GM19467 (cell line): ENCODE measurements at regions not wholly inside any gene's neighbourhood (a gene's known extent, or its start where the extent isn't known, plus 50 kb on each side); places are given as distances from the start of the nearest gene placed in this dataset.

Experiments
- ATAC-seq: cut with Tn5 transposase; IDR thresholded peaks from one replicate; pipeline ENCODE4 v1.9.1; 2021; ENCODE audit warnings: mild to moderate bottlenecking, moderate library complexity; ENCODE audit not compliant: unreplicated experiment

GRCh38 chr4:171759274-171759673 is 53.9 kb upstream of the GALNTL6 start:
- ATAC-seq, result no peak

- ATAC-seq, result no peak
Observed at GRCh38 chr4:171751538-171751937, 61.7 kb upstream of the GALNTL6 start.

DNA sequence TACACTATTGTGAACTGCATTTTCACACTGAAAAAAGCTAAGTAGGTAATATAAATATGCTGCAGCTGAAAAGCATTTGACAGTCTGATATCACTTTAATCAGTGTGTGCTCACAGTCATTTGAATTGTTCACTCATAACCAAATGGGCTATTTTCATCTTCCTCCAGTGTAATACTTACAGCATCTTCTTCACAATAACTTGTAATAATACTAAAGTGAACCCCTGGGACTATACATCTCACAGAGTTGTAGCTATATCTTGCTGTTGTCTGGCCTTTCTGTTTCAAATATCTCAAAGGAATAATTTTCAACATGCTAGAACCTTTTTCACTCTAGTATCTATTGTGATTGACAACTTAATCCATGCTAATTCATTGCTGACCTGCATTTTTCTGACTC is 66.8 kb upstream of the GALNTL6 start:
- no peak for ATAC-seq

DNA sequence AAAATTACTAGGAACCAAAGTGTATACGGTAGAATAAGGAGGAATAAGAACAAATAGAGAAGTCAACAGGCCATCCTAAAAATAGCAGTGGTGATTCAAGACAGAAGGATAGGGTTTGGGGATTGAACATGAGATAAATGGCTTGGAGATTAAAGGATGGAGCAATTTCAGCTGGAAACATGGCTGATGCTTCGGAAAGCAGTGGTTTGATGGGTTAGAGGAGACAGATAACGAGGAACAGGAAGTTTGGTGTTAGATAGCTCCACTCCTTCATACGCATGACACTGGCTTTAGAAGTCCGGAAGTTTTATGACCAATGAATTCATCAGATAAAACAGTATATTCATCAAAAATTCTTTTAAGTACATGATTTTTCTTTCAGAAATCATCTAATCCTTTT is 70.8 kb upstream of the GALNTL6 start:
- ATAC-seq, result no peak

DNA sequence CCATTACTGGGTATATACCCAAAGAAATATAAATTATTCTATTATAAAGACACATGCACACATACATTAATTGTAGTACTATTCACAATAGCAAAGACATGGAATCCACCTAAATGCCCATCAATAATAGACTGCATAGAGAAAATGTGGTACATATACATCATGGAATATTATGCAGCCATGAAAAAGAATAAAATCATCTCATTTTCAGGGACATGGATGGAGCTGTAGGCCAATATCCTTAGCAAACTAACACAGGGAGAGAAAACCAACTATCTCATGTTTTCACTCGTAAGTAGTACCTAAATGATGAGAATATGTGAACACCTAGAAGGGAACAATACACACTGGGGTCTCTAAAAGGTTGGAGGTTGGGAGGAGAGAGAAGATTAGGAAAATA is 86.0 kb upstream of the GALNTL6 start:
- ATAC-seq, result no peak

DNA sequence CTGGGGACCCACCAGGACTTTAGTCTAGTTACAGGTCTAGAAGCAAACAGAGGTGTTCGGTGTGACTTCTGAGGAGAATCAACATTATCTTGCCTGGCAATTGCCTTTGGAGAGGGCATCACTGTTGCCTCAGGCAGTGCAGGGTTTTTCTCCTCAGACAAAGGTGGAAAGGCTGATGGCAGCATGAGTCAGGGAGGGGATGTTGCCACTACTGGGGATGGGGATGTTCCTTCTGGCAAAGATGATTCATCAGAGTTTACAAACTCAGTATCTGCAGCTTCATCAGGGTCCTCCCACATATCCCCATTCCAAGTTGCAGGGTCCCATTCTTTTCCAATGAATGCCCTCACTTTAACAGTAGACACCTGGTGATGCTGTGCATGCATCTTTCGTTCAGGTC is 91.3 kb upstream of the GALNTL6 start:
- no peak for ATAC-seq

DNA sequence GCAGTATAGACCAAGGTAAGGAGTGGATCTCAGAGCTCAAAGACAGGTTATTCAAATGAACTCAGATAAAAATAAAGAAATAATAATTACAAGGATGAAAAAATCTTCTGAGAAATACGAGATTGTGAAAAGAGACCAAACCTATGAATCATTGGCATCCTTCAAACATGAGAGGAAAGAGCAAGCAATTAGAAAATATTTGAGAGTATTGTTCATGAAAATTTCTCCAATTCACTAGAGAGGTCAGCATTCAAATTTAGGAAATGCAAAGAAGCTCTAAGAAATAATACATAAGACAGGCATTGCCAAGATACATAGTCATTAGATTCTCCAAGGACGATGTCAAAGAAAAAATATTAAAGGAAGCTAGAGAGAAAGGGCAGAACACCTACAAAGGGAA is 93.5 kb upstream of the GALNTL6 start:
- ATAC-seq, result no peak

- ATAC-seq, result no peak
Observed at GRCh38 chr4:171718665-171719064, 94.5 kb upstream of the GALNTL6 start.

GRCh38 chr4:171718069-171718468 is 95.1 kb upstream of the GALNTL6 start:
- ATAC-seq, result no peak

GRCh38 chr4:171717231-171717741 is 95.9 kb upstream of the GALNTL6 start:
- ATAC-seq, result no peak

DNA sequence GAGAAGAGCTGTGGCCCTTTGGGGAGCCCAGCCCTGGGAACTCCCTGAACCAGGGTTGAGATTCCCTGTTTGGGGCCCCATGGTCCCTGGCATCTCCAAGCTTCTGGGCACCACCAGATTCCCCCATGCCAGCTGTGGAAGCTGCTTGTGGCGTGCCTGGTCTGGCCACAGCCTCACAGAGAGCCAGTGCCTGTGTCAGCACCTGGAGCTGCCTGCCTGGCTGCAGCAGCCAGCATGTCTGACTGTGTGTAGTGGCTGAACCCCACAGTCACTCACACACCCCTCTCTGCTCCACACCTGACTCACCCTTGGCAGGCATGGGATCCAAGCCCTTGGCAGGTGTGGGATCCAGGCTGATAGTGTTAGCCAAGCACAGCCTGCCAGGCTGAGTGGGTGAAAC is 97.2 kb upstream of the GALNTL6 start:
- no peak for ATAC-seq

- ATAC-seq, result no peak
Observed at GRCh38 chr4:171714791-171715454, 98.3 kb upstream of the GALNTL6 start.

DNA sequence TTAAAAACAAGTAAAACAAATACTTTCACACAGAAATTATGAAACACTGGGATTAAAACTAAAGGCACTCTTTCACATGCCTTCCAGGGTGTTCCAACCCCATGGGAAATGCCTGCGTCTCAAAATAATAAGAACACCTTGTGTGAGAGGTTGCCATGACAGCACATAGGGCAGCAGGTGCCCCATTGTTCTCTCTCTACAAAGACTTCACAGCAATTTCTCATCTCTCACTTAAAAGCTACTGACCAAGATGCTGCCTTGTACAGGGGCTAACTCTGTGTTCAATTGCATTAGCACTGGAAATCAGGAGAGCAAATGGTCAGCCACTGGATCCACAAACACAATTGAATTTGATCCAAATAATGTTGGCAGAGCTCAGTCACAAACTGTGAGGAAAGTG is 102.5 kb upstream of the GALNTL6 start:
- no peak for ATAC-seq

GRCh38 chr4:171676555-171677215 is 136.5 kb upstream of the GALNTL6 start:
- peak; percentile 99 for ATAC-seq

DNA sequence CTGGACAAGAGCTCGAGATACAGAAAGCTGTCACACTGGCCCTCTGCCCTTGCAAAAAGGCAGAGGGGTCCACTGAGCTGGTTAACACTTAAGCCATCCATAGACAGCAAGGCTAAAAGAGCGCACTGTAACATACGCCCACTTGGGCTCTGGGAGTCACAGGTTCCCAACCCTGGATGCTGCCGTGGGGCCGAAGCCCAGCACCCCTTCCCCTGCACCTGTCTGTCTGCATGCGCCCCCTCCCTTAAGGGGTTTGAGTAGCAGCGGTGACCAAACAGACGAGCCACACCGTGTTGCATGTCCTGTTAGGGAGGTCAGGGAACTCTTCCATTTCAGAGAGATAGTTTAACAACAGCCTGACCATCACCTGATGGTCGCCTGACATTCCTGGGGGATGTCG is 138.4 kb upstream of the GALNTL6 start:
- no peak for ATAC-seq

- no peak for ATAC-seq
Observed at GRCh38 chr4:171668403-171668802, 144.8 kb upstream of the GALNTL6 start.

DNA sequence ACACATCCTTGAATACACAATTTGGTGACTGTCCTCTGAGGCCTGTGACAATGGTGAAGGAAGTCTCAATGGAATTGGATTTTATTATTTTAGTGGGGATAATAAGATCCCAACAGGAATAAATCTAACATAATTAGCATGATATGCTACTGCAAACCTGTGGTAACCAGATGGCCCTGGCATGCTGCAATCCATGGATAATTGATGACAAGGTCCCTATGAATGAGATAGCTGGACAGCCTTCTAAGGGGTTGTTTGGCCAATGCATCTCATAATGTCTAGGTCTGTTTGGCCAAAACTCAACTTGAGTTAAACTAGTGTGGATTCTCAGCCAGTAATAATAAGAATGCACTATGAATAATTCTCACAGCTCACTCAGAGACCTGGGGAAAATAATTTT is 145.3 kb upstream of the GALNTL6 start:
- no peak for ATAC-seq

GRCh38 chr4:171651071-171651470 is 162.1 kb upstream of the GALNTL6 start:
- ATAC-seq, result no peak

DNA sequence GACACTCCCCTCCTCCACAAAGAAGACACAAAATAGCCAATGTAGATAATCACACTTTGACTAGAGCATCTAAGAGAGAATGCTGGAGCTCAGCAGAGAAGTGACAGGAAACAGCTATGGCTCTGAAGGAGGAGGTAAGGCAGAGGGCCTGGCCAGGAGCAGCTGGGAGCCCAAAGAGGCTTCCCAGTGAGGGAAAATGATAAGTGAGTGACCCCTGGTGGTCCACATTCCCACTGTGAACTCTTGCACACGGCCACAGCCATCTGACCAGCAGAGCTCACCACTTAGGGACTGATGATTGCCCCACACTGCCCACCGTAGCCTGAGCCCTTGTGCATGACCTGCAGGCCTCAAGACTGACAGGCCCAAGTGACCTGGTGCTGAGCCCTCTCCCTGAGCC is 162.7 kb upstream of the GALNTL6 start:
- ATAC-seq, result peak; percentile 81

GRCh38 chr4:171648926-171649325 is 164.3 kb upstream of the GALNTL6 start:
- ATAC-seq, result no peak

DNA sequence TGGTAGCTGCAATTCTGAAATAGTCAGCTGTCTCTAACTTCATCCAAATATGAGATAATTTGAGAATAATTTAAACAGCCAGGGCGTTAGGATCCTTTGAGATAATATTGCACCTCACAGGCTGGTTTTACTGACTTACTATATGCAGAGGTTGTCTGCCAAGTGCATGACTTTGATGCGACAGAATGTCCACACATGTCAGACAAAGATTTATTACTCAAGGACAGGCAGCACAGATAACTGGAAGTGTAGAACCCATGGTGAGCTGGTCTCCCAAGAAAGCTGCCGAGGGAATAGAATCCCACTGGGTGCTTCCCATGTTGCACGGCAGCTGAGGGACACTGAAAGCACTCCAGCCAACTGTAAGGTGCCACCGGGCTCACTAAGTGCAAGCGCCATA is 166.2 kb upstream of the GALNTL6 start:
- ATAC-seq, result no peak

- peak; percentile 91 for ATAC-seq
Observed at GRCh38 chr4:171644430-171645057, 168.7 kb upstream of the GALNTL6 start.
